ENCODE measurements at regions not wholly inside any gene's neighbourhood (a gene's known extent, or its start where the extent isn't known, plus 50 kb on each side); places are given as distances from the start of the nearest gene placed in this dataset.

- Mint-ChIP-seq H3K36me3 (ENCODE audit: low read depth) (no peaks in the 10 kb centered on the region), H3K27me3 (no peaks in the 10 kb centered on the region), H3K4me1 (no peaks in the 10 kb centered on the region), H3K9me3 (peaks cover 21% of the 10 kb centered on the region), H3K27ac (no peak overlapping the region), H3K4me3 (no peak overlapping the region)
- ATAC-seq (no peak), DNase-seq (no peak)
These were observed 507.5 kb upstream of the SALL1 start for GRCh38 chr16:51658531-51658930.

- DNase-seq (no peak), ATAC-seq (no peak)
- Mint-ChIP-seq H3K4me1 (no peaks in the 10 kb centered on the region), H3K9me3 (peaks cover 22% of the 10 kb centered on the region), H3K27me3 (no peaks in the 10 kb centered on the region), H3K4me3 (no peak overlapping the region), H3K27ac (no peak overlapping the region), H3K36me3 (ENCODE audit: low read depth) (no peaks in the 10 kb centered on the region)
These were observed 506.8 kb upstream of the SALL1 start for GRCh38 chr16:51657848-51658247.

GRCh38 chr16:51655249-51655648 is 504.2 kb upstream of the SALL1 start:
- H3K27ac Mint-ChIP-seq: no peak overlapping the region
- DNase-seq (no peak), ATAC-seq (no peak)
- peaks cover 22% of the 10 kb centered on the region for H3K9me3 Mint-ChIP-seq
- H3K4me1 Mint-ChIP-seq: no peaks in the 10 kb centered on the region
- H3K4me3 Mint-ChIP-seq: no peak overlapping the region
- no peaks in the 10 kb centered on the region for H3K27me3 Mint-ChIP-seq
- H3K36me3 Mint-ChIP-seq (ENCODE audit: low read depth): no peaks in the 10 kb centered on the region

GRCh38 chr16:51651061-51651466 is 500.0 kb upstream of the SALL1 start:
- Mint-ChIP-seq H3K27me3 (no peaks in the 10 kb centered on the region), H3K36me3 (ENCODE audit: low read depth) (no peaks in the 10 kb centered on the region), H3K4me3 (no peak overlapping the region), H3K4me1 (no peaks in the 10 kb centered on the region), H3K9me3 (peaks cover 8% of the 10 kb centered on the region), H3K27ac (no peak overlapping the region)
- no peak for DNase-seq
- ATAC-seq: no peak

GRCh38 chr16:51649631-51650030 is 498.6 kb upstream of the SALL1 start:
- Mint-ChIP-seq H3K27ac (no peak overlapping the region), H3K9me3 (peaks cover 12% of the 10 kb centered on the region), H3K36me3 (ENCODE audit: low read depth) (no peaks in the 10 kb centered on the region), H3K4me1 (no peaks in the 10 kb centered on the region), H3K27me3 (no peaks in the 10 kb centered on the region), H3K4me3 (no peak overlapping the region)
- DNase-seq (no peak), ATAC-seq (no peak)

GRCh38 chr16:51648526-51648925 is 497.5 kb upstream of the SALL1 start:
- H3K36me3 Mint-ChIP-seq (ENCODE audit: low read depth): no peaks in the 10 kb centered on the region
- no peak overlapping the region for H3K4me3 Mint-ChIP-seq
- H3K9me3 Mint-ChIP-seq: peaks cover 5% of the 10 kb centered on the region
- no peaks in the 10 kb centered on the region for H3K4me1 Mint-ChIP-seq
- H3K27ac Mint-ChIP-seq: no peak overlapping the region
- H3K27me3 Mint-ChIP-seq: no peaks in the 10 kb centered on the region
- ATAC-seq (no peak), DNase-seq (no peak)

- H3K27me3 Mint-ChIP-seq: peaks cover 2% of the 10 kb centered on the region
- H3K4me1 Mint-ChIP-seq: no peaks in the 10 kb centered on the region
- H3K36me3 Mint-ChIP-seq (ENCODE audit: low read depth): no peaks in the 10 kb centered on the region
- no peak for ATAC-seq
- H3K4me3 Mint-ChIP-seq: no peak overlapping the region
- DNase-seq: no peak
- H3K27ac Mint-ChIP-seq: no peak overlapping the region
- H3K9me3 Mint-ChIP-seq: peaks cover 13% of the 10 kb centered on the region
These were observed 490.2 kb upstream of the SALL1 start for GRCh38 chr16:51641191-51641765.

GRCh38 chr16:51640196-51640595 is 489.1 kb upstream of the SALL1 start:
- no peak overlapping the region for H3K4me3 Mint-ChIP-seq
- peaks cover 2% of the 10 kb centered on the region for H3K27me3 Mint-ChIP-seq
- ATAC-seq (no peak), DNase-seq (no peak)
- no peak overlapping the region for H3K27ac Mint-ChIP-seq
- H3K36me3 Mint-ChIP-seq (ENCODE audit: low read depth): no peaks in the 10 kb centered on the region
- H3K9me3 Mint-ChIP-seq: peaks cover 14% of the 10 kb centered on the region
- no peaks in the 10 kb centered on the region for H3K4me1 Mint-ChIP-seq

GRCh38 chr16:51638339-51639135 is 487.5 kb upstream of the SALL1 start:
- Mint-ChIP-seq H3K4me1 (no peaks in the 10 kb centered on the region), H3K27me3 (peaks cover 2% of the 10 kb centered on the region), H3K36me3 (ENCODE audit: low read depth) (no peaks in the 10 kb centered on the region), H3K9me3 (peaks cover 19% of the 10 kb centered on the region), H3K4me3 (no peak overlapping the region), H3K27ac (no peak overlapping the region)
- DNase-seq (no peak), ATAC-seq (no peak)

GRCh38 chr16:51637770-51638094 is 486.7 kb upstream of the SALL1 start:
- peaks cover 2% of the 10 kb centered on the region for H3K27me3 Mint-ChIP-seq
- no peak overlapping the region for H3K27ac Mint-ChIP-seq
- no peak for ATAC-seq
- no peaks in the 10 kb centered on the region for H3K4me1 Mint-ChIP-seq
- H3K4me3 Mint-ChIP-seq: no peak overlapping the region
- H3K36me3 Mint-ChIP-seq (ENCODE audit: low read depth): no peaks in the 10 kb centered on the region
- peaks cover 19% of the 10 kb centered on the region for H3K9me3 Mint-ChIP-seq
- no peak for DNase-seq

- Mint-ChIP-seq H3K27ac (no peak overlapping the region), H3K9me3 (peaks cover 18% of the 10 kb centered on the region), H3K27me3 (peaks cover 2% of the 10 kb centered on the region), H3K4me3 (no peak overlapping the region), H3K4me1 (no peaks in the 10 kb centered on the region), H3K36me3 (ENCODE audit: low read depth) (no peaks in the 10 kb centered on the region)
- DNase-seq: no peak
- no peak for ATAC-seq
These were observed 486.1 kb upstream of the SALL1 start for GRCh38 chr16:51636920-51637769.

- H3K4me1 Mint-ChIP-seq: no peaks in the 10 kb centered on the region
- DNase-seq (no peak), ATAC-seq (no peak)
- no peak overlapping the region for H3K4me3 Mint-ChIP-seq
- no peaks in the 10 kb centered on the region for H3K36me3 Mint-ChIP-seq (ENCODE audit: low read depth)
- no peaks in the 10 kb centered on the region for H3K27me3 Mint-ChIP-seq
- peaks cover 19% of the 10 kb centered on the region for H3K9me3 Mint-ChIP-seq
- H3K27ac Mint-ChIP-seq: no peak overlapping the region
These were observed 484.1 kb upstream of the SALL1 start for GRCh38 chr16:51635181-51635580.

- Mint-ChIP-seq H3K4me1 (no peaks in the 10 kb centered on the region), H3K4me3 (no peak overlapping the region), H3K36me3 (ENCODE audit: low read depth) (no peaks in the 10 kb centered on the region), H3K27ac (no peak overlapping the region), H3K27me3 (no peaks in the 10 kb centered on the region), H3K9me3 (peaks cover 16% of the 10 kb centered on the region)
- ATAC-seq (no peak), DNase-seq (no peak)
These were observed 479.0 kb upstream of the SALL1 start for GRCh38 chr16:51630076-51630475.

GRCh38 chr16:51629576-51629975 is 478.5 kb upstream of the SALL1 start:
- Mint-ChIP-seq H3K27ac (no peak overlapping the region), H3K4me3 (no peak overlapping the region)
- ATAC-seq: no peak

More at GRCh38 chr16:51629576-51629975, 478.5 kb upstream of the SALL1 start:
- H3K36me3 Mint-ChIP-seq (ENCODE audit: low read depth): no peaks in the 10 kb centered on the region
- H3K27me3 Mint-ChIP-seq: no peaks in the 10 kb centered on the region
- H3K4me1 Mint-ChIP-seq: no peaks in the 10 kb centered on the region
- H3K9me3 Mint-ChIP-seq: peaks cover 15% of the 10 kb centered on the region
- DNase-seq: no peak
